Sigmoid colon (tissue), 6 donors: ENCODE measurements at regions not wholly inside any gene's neighbourhood (a gene's known extent, or its start where the extent isn't known, plus 50 kb on each side); places are given as distances from the start of the nearest gene placed in this dataset.

Source experiments
- DNase-seq: peaks from one replicate; pipeline ENCODE4 v3.0.0-alpha.2; 2019
- H3K27ac ChIP-seq, 4 donors: fragments of 200-600 bp; sonication (generic); one replicate each; pipeline ENCODE4 v1.5.1; 2016 to 2019; ENCODE audit warnings: mild to moderate bottlenecking in 1 of 4
- H3K27me3 ChIP-seq, 3 donors: fragments of 200-600 bp; sonication (generic); one replicate each; pipeline ENCODE4 v1.5.1; 2019; ENCODE audit warnings: mild to moderate bottlenecking in 1 of 3
- H3K36me3 ChIP-seq, 4 donors: fragments of 200-600 bp; sonication (generic); one replicate each; pipeline ENCODE4 v1.5.1; 2016 to 2019
- H3K4me1 ChIP-seq, 4 donors: fragments of 200-600 bp; sonication (generic); one replicate each; pipeline ENCODE4 v1.5.1; 2017 to 2019
- H3K4me3 ChIP-seq, 4 donors: fragments of 200-600 bp; sonication (generic); one replicate each; pipeline ENCODE4 v1.5.1; 2017 to 2019; ENCODE audit warnings: mild to moderate bottlenecking in 2 of 4, moderate library complexity in 1 of 4
- H3K9me3 ChIP-seq, 4 donors: fragments of 200-600 bp in 3 of 4; sonication (generic) in 3 of 4; one replicate each; pipeline versions ENCODE4 v1.5.1 to v1.6.1; 2013 to 2019
- CTCF ChIP-seq, 4 experiments: fragments of 450-650 bp in 3 of 4; fragments of 200-600 bp in 1 of 4; IDR thresholded peaks; one replicate each; pipeline ENCODE4 v1.5.1; 2016 to 2019; ENCODE audit warnings: antibody characterized with exemption in 4 of 4, mild to moderate bottlenecking in 3 of 4, moderate library complexity in 2 of 4
- EP300 ChIP-seq, 4 donors: sonication (generic); formaldehyde crosslinking; IDR thresholded peaks; one replicate each; pipeline ENCODE4 v1.6.1; 2017; ENCODE audit warnings: antibody characterized with exemption in 4 of 4
- POLR2A ChIP-seq, 2 donors: fragments of 450-650 bp; IDR thresholded peaks; one replicate each; pipeline ENCODE4 v1.6.1; 2016; ENCODE audit warnings: antibody characterized with exemption in 2 of 2, mild to moderate bottlenecking in 2 of 2, moderate library complexity in 2 of 2
- POLR2AphosphoS5 ChIP-seq, 4 donors: sonication (generic); formaldehyde crosslinking; IDR thresholded peaks; one replicate each; pipeline ENCODE4 v1.6.1; 2017; ENCODE audit warnings: antibody characterized with exemption in 4 of 4
- WGBS, 2 donors: extraction: QIAGEN DNeasy Blood & Tissue Kit; methylation state at CpG; one replicate each; pipeline ENCODE4 v1.1.7; 2013; 5-methylcytosine and 5-hydroxymethylcytosine counted together
- intact Hi-C: fragments of 100-400 bp; cut with DNase I; formaldehyde crosslinking; loops from one replicate; pipeline ENCODE4 v1.15.1; 2023
- donor health status: healthy with polysubstance abuse.
- donor health status: healthy.

GRCh38 chr3:117003501-117003900 lies 293.9 kb downstream of the TUSC7 start:
- no peaks in the 10 kb centered on the region for H3K9me3 ChIP-seq
- TF ChIP-seq POLR2AphosphoS5 (IDR thresholded peaks at IDR 0.05) (no peak), CTCF (IDR thresholded peaks at IDR 0.05) (no peak), POLR2A (IDR thresholded peaks at IDR 0.05) (no peak), EP300 (IDR thresholded peaks at IDR 0.05) (no peak)
- no peaks in the 10 kb centered on the region for H3K36me3 ChIP-seq
- intact Hi-C loops: no loop called here
- no peak overlapping the region for H3K4me3 ChIP-seq
- peaks cover 0 to 9% (median 4%) of the 10 kb centered on the region in 4 donors for H3K4me1 ChIP-seq
- no peak overlapping the region for H3K27ac ChIP-seq
- H3K27me3 ChIP-seq: no peaks in the 10 kb centered on the region
- no peak for DNase-seq

- peaks cover 0 to 9% (median 4%) of the 10 kb centered on the region in 4 donors for H3K4me1 ChIP-seq
- no peak for TF ChIP-seq EP300 (IDR thresholded peaks at IDR 0.05)
- TF ChIP-seq POLR2AphosphoS5 (IDR thresholded peaks at IDR 0.05): no peak
- no peak for TF ChIP-seq POLR2A (IDR thresholded peaks at IDR 0.05)
- TF ChIP-seq CTCF (IDR thresholded peaks at IDR 0.05): no peak
- intact Hi-C loops: no loop called here
- no peaks in the 10 kb centered on the region for H3K36me3 ChIP-seq
- no peak overlapping the region for H3K4me3 ChIP-seq
- H3K27ac ChIP-seq: no peak overlapping the region
- no peak for DNase-seq
- no peaks in the 10 kb centered on the region for H3K9me3 ChIP-seq
- 75 to 78% methylated on average over 2 of the region's 2 CpGs for WGBS, 2 donors
- no peaks in the 10 kb centered on the region for H3K27me3 ChIP-seq
Observed at GRCh38 chr3:117005274-117005673, 295.7 kb downstream of the TUSC7 start.

DNA sequence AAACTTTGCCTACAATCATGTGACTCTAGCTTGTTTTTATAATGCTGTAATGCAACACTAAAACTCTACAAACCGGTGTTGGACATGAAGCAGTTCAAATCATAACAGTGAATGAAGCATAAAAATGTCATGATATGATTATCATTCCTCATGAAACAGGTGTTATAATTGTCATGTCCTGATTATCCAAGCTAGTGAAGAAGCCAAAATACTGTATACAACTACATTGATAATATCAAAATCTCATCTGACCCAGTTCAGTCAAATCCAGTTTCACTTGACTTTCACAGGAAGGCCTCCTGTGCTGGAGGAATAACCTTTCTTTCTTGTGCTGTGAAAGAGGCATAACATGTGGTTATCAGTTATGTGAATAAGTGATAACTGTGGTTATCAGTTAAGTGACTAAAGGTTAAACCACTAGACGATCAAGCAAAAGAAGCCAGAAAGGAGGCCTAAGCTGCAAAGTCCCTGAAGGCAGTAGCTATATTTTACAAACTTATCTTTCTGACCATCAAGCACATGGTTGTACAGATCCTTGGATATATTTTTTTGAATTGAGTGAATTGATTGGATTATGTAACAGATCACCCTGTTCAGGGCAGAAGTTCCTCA lies 296.4 kb downstream of the TUSC7 start:
- TF ChIP-seq POLR2A (IDR thresholded peaks at IDR 0.05) (no peak), CTCF (IDR thresholded peaks at IDR 0.05) (no peak), POLR2AphosphoS5 (IDR thresholded peaks at IDR 0.05) (no peak), EP300 (IDR thresholded peaks at IDR 0.05) (no peak)
- Histone ChIP-seq H3K27ac (no peak overlapping the region), H3K27me3 (no peaks in the 10 kb centered on the region), H3K4me3 (no peak overlapping the region), H3K4me1 (peaks cover 0 to 9% (median 4%) of the 10 kb centered on the region in 4 donors), H3K9me3 (no peaks in the 10 kb centered on the region), H3K36me3 (no peaks in the 10 kb centered on the region)
- intact Hi-C loops: no loop called here
- DNase-seq: no peak
- 29 to 74% methylated on average over 2 of the region's 2 CpGs for WGBS, 2 donors

DNA sequence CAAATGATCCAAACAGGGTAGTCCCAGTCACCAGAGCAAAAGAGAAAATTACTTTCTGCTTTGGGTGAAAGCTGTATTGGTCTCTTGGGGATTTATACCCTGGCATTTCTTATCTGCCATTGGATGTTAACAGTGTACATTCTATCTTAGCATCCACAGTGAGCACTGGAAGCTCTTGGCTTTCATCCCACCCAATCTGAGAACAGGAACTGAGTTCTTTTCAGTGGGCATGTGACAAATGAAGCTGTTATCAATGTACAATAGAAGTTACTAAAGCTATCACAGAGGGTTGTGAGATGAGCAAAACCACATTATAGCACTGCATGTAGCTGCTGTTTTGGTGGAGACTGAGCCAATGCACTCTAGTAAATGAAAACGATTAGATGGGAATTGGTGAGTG lies 300.7 kb downstream of the TUSC7 start:
- Histone ChIP-seq H3K4me3 (no peak overlapping the region), H3K27me3 (no peaks in the 10 kb centered on the region), H3K9me3 (no peaks in the 10 kb centered on the region), H3K4me1 (peaks cover 0 to 4% (median under 1%) of the 10 kb centered on the region in 4 donors), H3K36me3 (no peaks in the 10 kb centered on the region), H3K27ac (no peak overlapping the region)
- WGBS, 2 donors: 69 to 73% methylated on average over 1 of the region's 1 CpG
- DNase-seq: no peak
- TF ChIP-seq CTCF (IDR thresholded peaks at IDR 0.05) (no peak), EP300 (IDR thresholded peaks at IDR 0.05) (no peak), POLR2AphosphoS5 (IDR thresholded peaks at IDR 0.05) (no peak), POLR2A (IDR thresholded peaks at IDR 0.05) (no peak)
- intact Hi-C loops: loop anchor here (10.0 kb wide), 1 partner anchor 236 kb away; no protein-coding TSS in a partner anchor
